GM21447 (cell line): ENCODE measurements at regions not wholly inside any gene's neighbourhood (a gene's known extent, or its start where the extent isn't known, plus 50 kb on each side); places are given as distances from the start of the nearest gene placed in this dataset.
"Not testable (repeated sequence)": the region's sequence is repeated elsewhere in the genome, so short reads cannot be mapped to it uniquely, and the experiment has no call there.

ENCODE experiments used
- ATAC-seq: cut with Tn5 transposase; IDR thresholded peaks from one replicate; pipeline ENCODE4 v1.9.1; 2021; ENCODE audit not compliant: unreplicated experiment

DNA sequence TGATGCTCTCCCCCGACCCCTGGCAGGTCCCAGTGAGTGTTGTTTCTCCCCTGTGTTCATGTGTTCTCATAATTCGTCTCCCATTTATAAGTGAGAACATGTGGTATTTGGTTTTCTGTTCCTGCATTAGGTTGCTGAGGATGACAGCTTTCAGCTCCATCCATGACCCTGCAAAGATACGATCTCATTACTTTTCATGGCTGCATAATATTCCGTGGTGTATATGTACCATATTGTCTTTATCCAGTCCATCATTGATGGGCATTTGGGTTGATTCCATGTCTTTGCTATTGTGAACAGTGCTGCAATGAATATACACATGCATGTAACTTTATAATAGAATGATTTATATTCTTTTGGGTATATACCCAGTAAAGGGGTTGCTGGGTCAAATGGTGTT is 321.5 kb downstream of the EMP1 start:
- not testable (repeated sequence) for ATAC-seq

DNA sequence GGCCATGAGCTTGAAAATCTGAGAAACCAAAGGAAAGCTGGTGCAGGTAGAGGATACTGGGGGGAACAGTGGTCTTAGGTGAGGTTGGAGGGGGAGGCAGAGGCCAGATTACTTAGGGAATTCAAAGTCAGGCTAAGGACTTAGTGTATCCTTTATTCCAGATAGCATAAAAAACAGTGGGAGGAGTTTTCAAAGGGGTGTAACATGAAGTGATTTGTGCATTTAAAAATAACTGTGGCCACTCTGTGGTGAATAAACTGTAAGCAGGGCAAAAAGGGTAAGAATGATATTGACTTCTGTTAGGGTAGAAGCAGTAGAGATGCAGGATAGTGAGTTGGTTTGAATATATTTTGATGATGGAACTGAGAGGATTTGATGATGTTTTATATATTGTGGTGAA is 313.2 kb downstream of the EMP1 start:
- no peak for ATAC-seq

GRCh38 chr12:13505636-13506035 is 309.1 kb downstream of the EMP1 start:
- ATAC-seq: no peak

GRCh38 chr12:13505224-13505623 is 308.7 kb downstream of the EMP1 start:
- ATAC-seq: no peak

DNA sequence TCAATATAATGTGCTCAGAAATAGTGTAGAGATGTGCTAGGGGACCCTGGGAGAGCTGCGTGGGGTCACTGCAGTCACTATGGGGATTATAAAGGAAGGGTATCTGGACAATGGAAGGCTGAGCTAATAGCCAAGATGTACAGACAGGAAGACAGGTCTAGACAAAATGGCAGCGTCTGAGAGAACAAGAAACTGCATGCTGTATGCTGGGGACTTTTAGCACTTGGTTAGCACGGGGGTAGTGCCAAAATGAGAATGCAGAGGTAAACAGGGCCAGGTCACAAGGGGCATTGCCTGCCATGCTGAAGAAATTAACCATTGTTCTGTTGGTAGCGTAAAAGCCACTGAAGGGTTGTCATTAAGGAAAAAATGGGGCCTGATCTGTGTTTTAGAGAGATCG is 308.2 kb downstream of the EMP1 start:
- no peak for ATAC-seq

GRCh38 chr12:13504074-13504473 is 307.5 kb downstream of the EMP1 start:
- ATAC-seq: no peak

DNA sequence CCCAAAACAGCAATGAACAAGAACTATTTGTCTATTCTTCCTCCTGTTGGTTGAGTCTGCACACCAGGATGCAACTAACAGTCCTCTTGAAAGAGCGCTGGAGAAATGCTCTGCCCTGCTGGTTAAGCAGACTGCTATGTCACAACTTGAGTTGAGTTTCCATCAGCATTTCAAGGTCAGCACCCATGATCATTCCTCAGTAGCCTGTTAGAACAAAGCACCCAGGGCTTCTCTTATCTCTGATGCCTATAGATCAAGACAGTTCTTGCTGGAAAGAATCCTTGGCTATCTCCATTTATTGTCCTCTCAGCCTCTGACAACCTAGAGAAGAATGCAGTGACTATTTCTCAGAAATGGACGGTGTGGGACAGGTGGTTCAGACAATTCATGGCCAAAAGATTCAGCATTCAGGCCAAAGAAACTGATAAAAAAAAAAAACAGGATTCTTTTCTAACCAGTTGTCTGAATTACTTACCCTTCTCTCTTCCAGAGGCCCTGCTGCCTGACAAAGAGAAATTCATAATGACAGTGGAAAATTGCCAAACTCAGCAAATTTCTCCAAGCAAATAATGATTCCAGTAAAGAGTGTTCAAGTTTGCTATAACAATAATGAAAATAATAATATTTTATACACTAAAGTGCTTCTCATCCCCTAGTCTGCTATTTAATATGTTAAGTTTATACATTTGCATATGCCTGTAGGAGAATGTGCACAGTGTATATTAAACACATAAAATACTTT is 306.7 kb downstream of the EMP1 start:
- no peak for ATAC-seq

DNA sequence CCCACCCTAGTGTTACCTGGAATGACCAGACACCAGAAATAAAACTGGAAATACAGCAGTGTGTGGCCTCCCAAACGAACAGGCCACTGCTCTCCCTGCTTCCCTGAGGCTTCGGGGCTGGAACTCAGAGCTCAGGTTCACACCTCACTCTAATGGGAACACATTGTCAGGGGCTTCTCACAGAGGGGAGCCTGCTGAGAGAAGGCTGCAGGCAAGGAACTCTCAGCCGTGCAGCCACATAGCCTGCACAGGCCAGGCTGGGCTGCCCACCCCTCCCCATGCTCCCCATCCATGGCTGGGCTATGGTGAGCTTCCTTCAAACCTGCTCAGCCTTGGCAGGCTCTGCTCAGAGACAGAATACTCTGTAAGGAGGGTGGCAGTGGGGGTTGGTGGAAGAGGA is 302.5 kb downstream of the EMP1 start:
- ATAC-seq: no peak

DNA sequence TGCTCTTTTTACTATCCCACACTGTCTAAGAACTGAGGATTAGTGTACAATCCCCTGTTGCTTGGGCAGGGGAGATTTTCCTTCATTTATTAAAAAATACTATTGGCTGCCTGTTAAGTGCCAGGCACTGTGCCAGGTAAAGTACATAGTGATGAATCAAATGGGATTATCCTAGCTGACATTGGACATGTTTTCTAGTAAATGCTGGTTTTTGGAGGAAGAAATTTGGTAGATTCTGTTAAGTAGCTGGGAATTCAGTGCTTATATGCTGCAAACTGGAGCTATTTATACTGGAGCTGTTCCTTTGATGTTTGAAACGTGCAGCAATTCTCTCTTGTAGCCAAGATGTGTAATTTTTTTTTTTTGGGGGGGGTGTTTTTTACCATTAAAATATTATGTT is 299.6 kb downstream of the EMP1 start:
- no peak for ATAC-seq

DNA sequence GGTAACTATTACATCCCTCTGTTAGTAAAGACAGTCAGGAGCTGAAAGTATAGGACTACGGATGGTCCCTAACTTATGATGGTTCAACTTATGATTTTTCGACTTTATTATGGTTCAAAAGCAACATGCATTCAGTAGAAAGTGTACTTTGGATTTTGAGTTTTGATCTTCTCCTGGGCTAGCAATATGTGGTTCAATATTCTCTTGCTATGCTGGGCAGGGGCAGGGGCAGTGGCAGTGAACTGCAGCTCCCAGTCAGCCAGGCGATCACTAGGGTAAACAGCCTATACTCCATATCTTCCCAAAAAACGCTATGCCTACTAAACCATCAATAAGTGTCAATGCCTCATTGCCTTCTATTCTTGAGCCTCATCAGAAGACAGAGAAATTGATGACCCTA is 292.7 kb downstream of the EMP1 start:
- ATAC-seq: no peak

DNA sequence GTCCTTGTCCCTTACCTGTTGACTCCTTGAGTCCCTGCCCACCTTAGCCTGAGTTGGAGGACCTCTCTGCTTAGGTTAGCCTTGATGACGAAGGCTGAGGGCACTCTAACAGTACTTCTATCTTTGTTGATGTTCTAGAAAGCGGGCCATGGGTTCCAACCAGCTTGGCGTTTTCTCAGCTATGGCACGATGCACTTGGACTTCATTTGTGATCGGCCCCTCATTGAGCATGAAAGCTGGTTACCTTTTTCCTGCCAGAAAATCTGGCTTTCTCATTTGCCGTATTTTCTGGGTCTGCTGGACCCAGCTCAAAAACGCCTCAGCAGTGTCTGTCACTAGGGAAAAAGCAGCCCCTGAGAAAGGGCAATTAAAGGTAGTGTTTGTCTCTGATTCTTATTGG is 290.8 kb downstream of the EMP1 start:
- ATAC-seq: no peak

DNA sequence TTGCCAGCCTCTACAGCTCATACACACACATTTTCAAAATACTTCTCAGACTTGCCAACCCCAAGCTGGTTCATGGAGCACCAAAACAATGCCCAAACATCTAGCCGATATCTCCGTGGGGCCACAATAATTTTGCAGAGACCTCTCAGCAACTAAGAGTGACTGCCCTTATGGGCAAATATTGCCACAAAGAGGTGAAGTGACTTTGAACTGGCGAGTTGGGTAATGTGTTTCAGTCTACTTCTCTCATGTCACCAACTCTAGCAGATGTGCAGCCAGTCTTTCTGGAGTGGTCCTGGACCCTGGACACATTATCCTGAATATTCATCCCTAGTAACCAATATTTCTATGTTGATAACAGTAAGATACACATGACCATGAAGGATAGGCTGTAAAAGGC is 290.3 kb downstream of the EMP1 start:
- no peak for ATAC-seq

DNA sequence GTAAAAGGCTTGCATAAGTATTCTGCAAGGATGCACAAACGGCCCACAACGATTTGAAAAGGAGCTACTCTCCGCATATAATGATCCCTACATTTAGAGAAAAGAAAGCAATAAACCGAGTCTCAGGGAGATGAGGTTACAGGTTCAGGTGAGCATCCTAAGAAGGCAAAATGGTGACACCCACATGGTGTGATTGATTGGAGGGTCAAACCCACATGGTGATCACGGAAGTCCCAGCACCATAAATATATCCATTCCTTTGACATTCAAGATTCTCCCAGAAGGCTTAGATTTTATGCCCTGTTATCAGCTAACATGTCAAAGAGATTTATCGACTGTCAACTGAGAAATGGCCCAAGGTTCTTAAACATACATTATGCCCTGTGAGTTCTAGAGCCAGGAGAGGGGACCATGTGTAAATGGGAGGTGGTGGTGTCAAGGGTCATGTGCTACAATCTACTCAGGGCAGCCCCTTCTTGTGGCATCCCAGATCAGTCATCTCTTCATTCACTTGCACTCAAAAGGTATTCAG is 282.2 kb downstream of the EMP1 start:
- ATAC-seq: no peak

DNA sequence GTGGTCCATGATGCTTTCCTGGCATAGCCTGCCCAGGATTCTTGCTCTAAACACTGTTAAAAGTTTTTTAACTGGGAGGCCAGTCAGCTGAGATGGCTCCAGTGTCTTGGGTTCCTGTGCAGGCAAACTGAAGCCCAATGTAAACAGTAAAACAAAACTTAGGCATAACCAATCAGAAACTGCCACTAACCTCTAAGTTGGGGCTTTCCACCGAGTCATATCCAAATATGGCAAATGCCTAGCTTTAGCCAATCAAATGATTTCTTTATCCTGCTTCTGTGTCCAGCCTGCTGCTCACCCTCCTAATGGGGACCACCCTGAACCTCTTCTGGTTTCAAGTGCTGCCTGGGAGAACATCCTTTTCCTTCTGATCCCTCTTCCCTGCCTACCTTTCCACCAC is 277.9 kb downstream of the EMP1 start:
- ATAC-seq: no peak

DNA sequence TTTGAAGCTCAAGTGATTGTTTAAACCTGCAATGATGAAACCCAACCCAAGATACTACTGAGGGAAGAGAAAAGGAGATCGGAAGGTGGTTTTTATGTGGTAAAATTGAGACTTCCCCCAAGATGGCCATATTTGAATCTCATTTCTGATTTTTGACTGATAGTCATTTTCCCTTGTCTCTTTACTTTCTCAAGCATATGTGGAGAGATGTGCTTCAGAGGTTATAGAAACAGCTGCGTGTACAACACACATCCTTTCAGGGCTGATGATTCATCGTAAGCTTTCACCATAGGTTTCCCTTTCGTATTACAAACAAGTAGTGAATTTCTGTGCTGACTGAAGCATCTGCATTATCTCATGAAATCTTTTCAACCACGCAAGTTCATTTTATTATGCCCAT is 276.2 kb downstream of the EMP1 start:
- ATAC-seq: peak; percentile 99

- ATAC-seq: no peak
Measured at GRCh38 chr12:13471471-13471870, 274.9 kb downstream of the EMP1 start.

DNA sequence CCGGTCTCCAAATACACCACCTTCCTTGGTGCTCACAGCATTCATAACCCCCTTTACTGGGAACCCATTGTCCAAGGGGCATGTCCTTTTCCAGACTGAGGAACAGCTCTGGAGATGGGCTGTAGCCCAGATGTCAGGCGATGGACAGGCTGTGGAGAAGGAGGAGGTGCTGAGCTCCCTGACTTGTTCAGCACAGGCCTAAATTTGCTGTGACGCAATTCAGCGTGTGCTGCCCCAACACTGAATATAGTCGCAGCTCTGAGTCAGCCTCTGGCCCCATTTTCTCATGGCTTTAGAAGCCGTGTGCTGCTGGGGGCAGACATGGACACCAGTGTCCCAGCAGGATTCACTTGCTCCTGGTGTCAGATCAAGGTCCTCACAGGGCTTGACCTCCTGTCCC is 269.1 kb downstream of the EMP1 start:
- no peak for ATAC-seq

DNA sequence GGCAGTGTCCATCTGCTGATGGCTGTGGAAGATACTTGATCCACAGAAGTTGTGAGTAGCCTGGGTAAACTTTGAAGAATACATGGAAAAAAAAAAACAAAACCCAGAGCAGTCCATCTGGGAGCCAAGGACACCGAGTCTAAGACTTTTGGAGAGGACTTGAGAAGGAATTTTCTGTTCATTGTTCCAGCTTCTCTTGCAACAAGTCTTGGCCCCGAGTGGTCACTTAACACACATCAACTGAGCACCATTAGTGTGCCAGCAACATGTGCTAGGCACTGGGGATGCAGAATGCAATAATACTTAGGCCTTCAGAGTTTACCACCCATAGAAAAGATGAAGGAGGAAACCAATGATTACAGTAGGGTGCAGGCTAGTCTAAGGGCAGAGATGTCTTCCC is 266.7 kb downstream of the EMP1 start:
- no peak for ATAC-seq

GRCh38 chr12:13462450-13462849 is 265.9 kb downstream of the EMP1 start:
- no peak for ATAC-seq

DNA sequence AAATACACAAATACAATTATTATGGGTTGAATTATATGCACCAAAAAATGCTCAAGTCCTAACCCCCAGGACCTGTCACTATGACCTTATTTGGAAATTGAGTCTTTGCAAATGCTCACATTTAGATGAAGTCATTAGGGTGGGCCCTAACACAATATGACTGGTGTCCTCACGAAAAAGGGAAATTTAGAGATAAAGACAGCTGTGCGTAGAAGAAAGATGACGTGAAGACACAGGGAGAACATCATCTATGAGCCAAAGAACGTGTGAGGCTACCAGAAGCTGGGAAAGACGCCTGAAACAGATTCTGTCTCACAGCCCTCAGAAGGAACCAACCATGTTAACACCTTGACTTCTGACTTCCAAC is 259.2 kb downstream of the EMP1 start:
- ATAC-seq: no peak

DNA sequence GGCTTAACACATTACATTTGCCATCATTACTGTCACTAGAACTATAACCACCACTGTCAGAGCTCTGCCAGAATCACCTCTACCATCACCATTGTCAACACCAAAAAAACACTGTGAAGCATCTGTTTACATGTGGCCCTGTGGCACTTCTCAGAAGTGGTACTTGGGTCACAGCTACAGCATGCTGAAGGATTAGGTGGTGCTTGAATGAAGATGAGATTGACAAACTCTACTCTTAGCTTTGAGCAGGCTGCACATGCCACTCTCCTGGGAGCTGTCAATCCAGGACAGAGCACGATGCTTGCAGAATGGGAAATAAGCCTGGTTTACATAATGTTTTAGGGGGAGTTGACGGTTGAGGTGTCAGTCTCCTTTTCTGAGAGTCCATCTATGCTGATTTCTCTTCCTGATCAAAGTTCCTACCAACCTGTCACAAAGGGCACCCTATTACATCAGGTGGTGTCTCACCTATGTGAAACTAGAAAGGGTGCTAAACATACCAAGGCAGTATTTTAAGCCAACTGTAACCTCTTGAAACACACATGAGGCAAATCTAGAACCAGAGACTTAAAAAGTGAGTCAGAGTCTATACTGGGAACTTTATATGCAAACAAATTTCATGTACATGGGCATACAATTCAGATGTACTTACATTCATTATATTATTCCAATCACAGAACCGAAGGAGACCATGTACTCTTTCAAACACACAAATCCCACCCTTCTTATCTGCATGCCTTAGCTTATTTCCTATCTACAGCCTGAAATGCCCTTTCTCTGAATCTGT is 258.7 kb downstream of the EMP1 start:
- ATAC-seq: no peak

- no peak for ATAC-seq
Measured at GRCh38 chr12:13452955-13453570, 256.5 kb downstream of the EMP1 start.
